ENCODE measurements at regions not wholly inside any gene's neighbourhood (a gene's known extent, or its start where the extent isn't known, plus 50 kb on each side); places are given as distances from the start of the nearest gene placed in this dataset.

DNA sequence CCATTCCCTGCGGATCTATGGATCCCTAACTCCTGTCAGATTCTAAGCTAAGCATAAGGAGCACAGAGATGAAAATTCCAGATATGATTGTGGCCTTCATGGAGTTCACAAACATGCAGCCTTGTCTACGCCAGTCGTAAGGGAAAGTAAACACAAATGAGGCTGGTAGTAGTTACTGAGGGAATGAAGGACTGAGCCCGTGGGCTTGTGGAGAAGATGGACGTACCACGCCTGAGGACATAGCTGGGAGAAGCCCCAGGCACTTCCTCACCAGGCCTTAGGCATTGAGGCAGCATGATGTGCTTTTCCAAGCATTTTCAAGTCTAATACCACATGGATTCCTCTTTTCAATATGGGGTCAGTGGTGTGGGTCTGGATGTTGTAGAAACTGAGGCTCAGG, 515.2 kb downstream of the BCL11B start:
- no peak for ATAC-seq
- Mint-ChIP-seq H3K4me1 (no peaks in the 10 kb centered on the region), H3K27ac (no peak overlapping the region), H3K9me3 (peaks cover 8% of the 10 kb centered on the region), H3K4me3 (no peak overlapping the region), H3K36me3 (no peaks in the 10 kb centered on the region)
- DNase-seq (ENCODE audit: low spot score in 2 of 2), result no peak

GRCh38 chr14:98758440-98758839, 513.6 kb downstream of the BCL11B start:
- no peaks in the 10 kb centered on the region for H3K4me1 Mint-ChIP-seq
- DNase-seq (ENCODE audit: low spot score in 2 of 2) (no peak), ATAC-seq (no peak)
- no peaks in the 10 kb centered on the region for H3K36me3 Mint-ChIP-seq
- H3K4me3 Mint-ChIP-seq, result no peak overlapping the region
- no peak overlapping the region for H3K27ac Mint-ChIP-seq
- peaks cover 18% of the 10 kb centered on the region for H3K9me3 Mint-ChIP-seq

GRCh38 chr14:98761993-98762392, 510.0 kb downstream of the BCL11B start:
- H3K9me3 Mint-ChIP-seq, result peaks cover 15% of the 10 kb centered on the region
- no peaks in the 10 kb centered on the region for H3K36me3 Mint-ChIP-seq
- H3K4me3 Mint-ChIP-seq, result no peak overlapping the region
- DNase-seq (ENCODE audit: low spot score in 2 of 2) (no peak), ATAC-seq (no peak)
- no peaks in the 10 kb centered on the region for H3K4me1 Mint-ChIP-seq
- H3K27ac Mint-ChIP-seq, result no peak overlapping the region

DNA sequence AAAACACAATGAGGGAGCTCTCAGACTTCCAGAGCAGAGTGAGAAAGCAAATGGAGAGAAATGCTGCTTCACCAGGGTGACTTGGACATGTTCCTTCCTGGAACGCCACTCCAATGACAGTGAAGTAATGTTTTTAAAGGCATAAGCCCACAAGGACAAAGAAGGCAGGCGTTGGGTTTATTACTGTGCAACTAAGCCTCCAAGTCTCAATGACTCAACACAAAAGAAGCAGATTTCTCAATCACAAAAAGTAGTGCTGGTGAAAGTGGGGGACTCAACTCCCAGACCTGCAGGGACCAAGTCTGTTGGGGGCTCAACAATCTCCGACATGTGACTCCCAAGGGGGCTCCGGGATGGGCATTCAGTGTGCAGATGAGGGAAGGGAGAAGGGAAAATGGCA, 505.2 kb downstream of the BCL11B start:
- Mint-ChIP-seq H3K4me1 (no peaks in the 10 kb centered on the region), H3K36me3 (no peaks in the 10 kb centered on the region), H3K9me3 (peaks cover 15% of the 10 kb centered on the region), H3K4me3 (no peak overlapping the region), H3K27ac (no peak overlapping the region)
- no peak for ATAC-seq
- no peak for DNase-seq (ENCODE audit: low spot score in 2 of 2)

- Mint-ChIP-seq H3K36me3 (no peaks in the 10 kb centered on the region), H3K9me3 (no peaks in the 10 kb centered on the region), H3K27ac (no peak overlapping the region), H3K4me3 (no peak overlapping the region), H3K4me1 (no peaks in the 10 kb centered on the region)
- ATAC-seq (no peak), DNase-seq (ENCODE audit: low spot score in 2 of 2) (no peak)
Observed at GRCh38 chr14:98769326-98769725, 502.7 kb downstream of the BCL11B start.

DNA sequence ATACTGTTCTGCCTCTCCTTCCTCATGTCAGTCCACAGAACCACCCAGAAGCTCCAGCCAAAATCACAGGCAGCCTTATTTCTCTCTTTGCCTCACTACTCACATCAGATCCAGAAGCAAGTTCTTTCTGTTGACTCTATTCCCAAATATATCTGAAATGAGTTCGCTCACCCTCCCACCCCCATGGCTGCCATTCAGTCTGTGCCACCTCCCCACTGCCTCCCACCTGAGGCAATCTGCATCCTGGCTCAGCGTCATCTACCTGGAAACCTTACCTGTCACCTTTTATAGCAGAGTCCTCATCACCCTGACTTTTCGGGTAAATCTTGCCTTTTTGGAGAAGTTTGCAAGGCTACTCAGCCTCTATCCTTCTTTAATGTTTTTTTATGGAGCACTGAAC, 501.8 kb downstream of the BCL11B start:
- DNase-seq (ENCODE audit: low spot score in 2 of 2), result no peak
- no peaks in the 10 kb centered on the region for H3K36me3 Mint-ChIP-seq
- no peak for ATAC-seq
- H3K27ac Mint-ChIP-seq, result no peak overlapping the region
- no peaks in the 10 kb centered on the region for H3K9me3 Mint-ChIP-seq
- no peak overlapping the region for H3K4me3 Mint-ChIP-seq
- H3K4me1 Mint-ChIP-seq, result no peaks in the 10 kb centered on the region

DNA sequence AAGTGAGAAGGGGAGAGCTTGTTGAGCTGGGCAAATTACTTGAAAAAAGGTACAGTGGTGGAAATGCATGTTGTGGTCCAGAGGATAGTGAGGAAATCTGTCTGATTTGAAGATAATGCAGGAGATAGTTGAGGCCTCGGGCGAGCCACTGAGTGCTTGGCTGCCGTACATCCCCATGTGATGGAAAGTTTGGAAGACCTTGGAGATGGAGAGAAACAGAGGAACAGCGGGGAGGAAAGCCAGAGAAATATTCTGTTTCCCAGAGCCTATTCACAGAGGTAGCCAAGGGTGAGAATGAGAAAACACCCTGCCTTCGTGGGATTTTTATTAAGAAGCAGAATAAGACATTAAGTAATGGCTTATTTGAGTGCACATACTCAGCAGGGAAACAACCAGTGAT, 498.2 kb downstream of the BCL11B start:
- DNase-seq (ENCODE audit: low spot score in 2 of 2) (no peak), ATAC-seq (no peak)
- no peak overlapping the region for H3K27ac Mint-ChIP-seq
- no peaks in the 10 kb centered on the region for H3K9me3 Mint-ChIP-seq
- no peaks in the 10 kb centered on the region for H3K36me3 Mint-ChIP-seq
- no peaks in the 10 kb centered on the region for H3K4me1 Mint-ChIP-seq
- no peak overlapping the region for H3K4me3 Mint-ChIP-seq

GRCh38 chr14:98775892-98776291, 496.1 kb downstream of the BCL11B start:
- no peaks in the 10 kb centered on the region for H3K4me1 Mint-ChIP-seq
- no peak overlapping the region for H3K27ac Mint-ChIP-seq
- DNase-seq (ENCODE audit: low spot score in 2 of 2) (no peak), ATAC-seq (no peak)
- no peaks in the 10 kb centered on the region for H3K36me3 Mint-ChIP-seq
- H3K4me3 Mint-ChIP-seq, result no peak overlapping the region
- no peaks in the 10 kb centered on the region for H3K9me3 Mint-ChIP-seq

- Mint-ChIP-seq H3K27ac (no peak overlapping the region), H3K4me1 (no peaks in the 10 kb centered on the region), H3K9me3 (no peaks in the 10 kb centered on the region), H3K4me3 (no peak overlapping the region), H3K36me3 (no peaks in the 10 kb centered on the region)
- no peak for DNase-seq (ENCODE audit: low spot score in 2 of 2)
- no peak for ATAC-seq
Observed at GRCh38 chr14:98782062-98782461, 489.9 kb downstream of the BCL11B start.

DNA sequence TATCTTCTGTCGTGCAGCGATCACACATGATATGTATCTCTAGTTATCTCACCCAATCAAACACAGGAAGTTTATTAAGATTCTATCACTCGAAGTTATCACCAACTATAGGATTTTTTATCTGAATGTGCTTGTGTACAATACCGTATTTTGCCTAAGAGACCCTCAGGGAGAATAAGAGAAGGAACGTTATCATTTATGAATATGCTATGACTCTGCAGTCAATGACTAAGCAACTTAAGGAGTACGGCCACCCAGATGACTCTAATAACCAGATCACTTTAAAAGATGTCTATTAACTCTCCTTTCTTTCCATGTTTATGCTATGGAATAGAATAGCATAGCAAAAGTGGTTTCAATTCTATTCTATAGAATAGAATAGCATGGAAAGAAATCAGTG, 486.4 kb downstream of the BCL11B start:
- ATAC-seq, result no peak
- Mint-ChIP-seq H3K36me3 (no peaks in the 10 kb centered on the region), H3K9me3 (no peaks in the 10 kb centered on the region), H3K27ac (no peak overlapping the region), H3K4me1 (no peaks in the 10 kb centered on the region), H3K4me3 (no peak overlapping the region)
- no peak for DNase-seq (ENCODE audit: low spot score in 2 of 2)

GRCh38 chr14:98786456-98786855, 485.5 kb downstream of the BCL11B start:
- Mint-ChIP-seq H3K9me3 (no peaks in the 10 kb centered on the region), H3K27ac (no peak overlapping the region), H3K4me1 (no peaks in the 10 kb centered on the region), H3K36me3 (no peaks in the 10 kb centered on the region), H3K4me3 (no peak overlapping the region)
- ATAC-seq, result no peak
- DNase-seq (ENCODE audit: low spot score in 2 of 2), result no peak

- no peak overlapping the region for H3K27ac Mint-ChIP-seq
- DNase-seq (ENCODE audit: low spot score in 2 of 2), result no peak
- no peaks in the 10 kb centered on the region for H3K36me3 Mint-ChIP-seq
- no peak overlapping the region for H3K4me3 Mint-ChIP-seq
- no peaks in the 10 kb centered on the region for H3K4me1 Mint-ChIP-seq
- ATAC-seq, result no peak
- peaks cover 7% of the 10 kb centered on the region for H3K9me3 Mint-ChIP-seq
Observed at GRCh38 chr14:98791661-98792060, 480.3 kb downstream of the BCL11B start.

- Mint-ChIP-seq H3K4me3 (no peak overlapping the region), H3K4me1 (no peaks in the 10 kb centered on the region), H3K9me3 (peaks cover 7% of the 10 kb centered on the region), H3K27ac (no peak overlapping the region), H3K36me3 (no peaks in the 10 kb centered on the region)
- DNase-seq (ENCODE audit: low spot score in 2 of 2) (no peak), ATAC-seq (no peak)
Observed at GRCh38 chr14:98792171-98792570, 479.8 kb downstream of the BCL11B start.

GRCh38 chr14:98798099-98798498, 473.9 kb downstream of the BCL11B start:
- no peak overlapping the region for H3K27ac Mint-ChIP-seq
- ATAC-seq, result no peak
- H3K4me3 Mint-ChIP-seq, result no peak overlapping the region
- no peak for DNase-seq (ENCODE audit: low spot score in 2 of 2)
- no peaks in the 10 kb centered on the region for H3K36me3 Mint-ChIP-seq
- H3K9me3 Mint-ChIP-seq, result peaks cover 7% of the 10 kb centered on the region
- no peaks in the 10 kb centered on the region for H3K4me1 Mint-ChIP-seq

- H3K27ac Mint-ChIP-seq, result no peak overlapping the region
- no peak overlapping the region for H3K4me3 Mint-ChIP-seq
- no peak for ATAC-seq
- DNase-seq (ENCODE audit: low spot score in 2 of 2), result no peak
- H3K4me1 Mint-ChIP-seq, result no peaks in the 10 kb centered on the region
- no peaks in the 10 kb centered on the region for H3K9me3 Mint-ChIP-seq
- no peaks in the 10 kb centered on the region for H3K36me3 Mint-ChIP-seq
Observed at GRCh38 chr14:98799891-98800290, 472.1 kb downstream of the BCL11B start.

- Mint-ChIP-seq H3K4me3 (no peak overlapping the region), H3K9me3 (no peaks in the 10 kb centered on the region), H3K36me3 (no peaks in the 10 kb centered on the region), H3K27ac (no peak overlapping the region), H3K4me1 (no peaks in the 10 kb centered on the region)
- no peak for DNase-seq (ENCODE audit: low spot score in 2 of 2)
- ATAC-seq, result no peak
Observed at GRCh38 chr14:98802044-98802443, 470.0 kb downstream of the BCL11B start.

GRCh38 chr14:98803196-98803595, 468.8 kb downstream of the BCL11B start:
- Mint-ChIP-seq H3K36me3 (no peaks in the 10 kb centered on the region), H3K4me1 (no peaks in the 10 kb centered on the region), H3K9me3 (no peaks in the 10 kb centered on the region), H3K4me3 (no peak overlapping the region), H3K27ac (no peak overlapping the region)
- ATAC-seq (no peak), DNase-seq (ENCODE audit: low spot score in 2 of 2) (no peak)

Measured in stimulated activated effector memory CD8-positive, alpha-beta T cell treated with anti-CD3 and anti-CD28 coated beads, Interleukin-12 subunit alpha, Interleukin-12 subunit beta, amount 100 ng/mL, for 72 hours (primary cell).